ENCODE measurements at regions not wholly inside any gene's neighbourhood (a gene's known extent, or its start where the extent isn't known, plus 50 kb on each side); places are given as distances from the start of the nearest gene placed in this dataset.

GRCh38 chr18:76058146-76058545 is 436.9 kb downstream of the ZNF516 start:
- WGBS (ENCODE audit: insufficient coverage): 85% methylated on average over 5 of the region's 10 CpGs
- no peaks in the 10 kb centered on the region for H3K27me3 ChIP-seq (ENCODE audit: control insufficient read depth in 2 of 2, insufficient read depth in 2 of 2, low read length in 2 of 2)
- peaks cover 0 to 2% (median 0%) of the 10 kb centered on the region in 7 donors for H3K9me3 Mint-ChIP-seq
- H3K4me3 ChIP-seq (replicated peaks in 1 of 3; ENCODE audit: low read depth in 2 of 3, low read length in 3 of 3): no peak overlapping the region
- H3K9me3 ChIP-seq (replicated peaks in 1 of 2; ENCODE audit: control insufficient read depth in 1 of 2, insufficient read depth in 1 of 2, low read length in 2 of 2): no peaks in the 10 kb centered on the region
- H3K36me3 ChIP-seq (replicated peaks in 1 of 2; ENCODE audit: control insufficient read depth in 1 of 2, insufficient read depth in 2 of 2, low read length in 2 of 2): no peaks in the 10 kb centered on the region
- DNase-seq: no peak
- intact Hi-C loops (cut with micrococcal nuclease): no loop called here
- H3K9ac ChIP-seq (ENCODE audit: insufficient read depth, low read length, poor library complexity, severe bottlenecking): no peak overlapping the region
- no peak for TF ChIP-seq CTCF (IDR thresholded peaks at IDR 0.05)
- H3K4me3 Mint-ChIP-seq: no peak overlapping the region
- H2AFZ ChIP-seq (ENCODE audit: insufficient read depth, low read depth, low read length, poor library complexity, severe bottlenecking): no peak overlapping the region
- H3K4me1 ChIP-seq (ENCODE audit: control insufficient read depth in 1 of 2, insufficient read depth in 2 of 2, low read length in 2 of 2): no peaks in the 10 kb centered on the region
- H3K27ac Mint-ChIP-seq: no peak overlapping the region
- peaks cover 0 to 2% (median 2%) of the 10 kb centered on the region in 3 donors for H3K27me3 Mint-ChIP-seq (ENCODE audit: low read depth in 3 of 3)
- no peaks in the 10 kb centered on the region for H3K4me1 Mint-ChIP-seq
- H4K20me1 ChIP-seq (ENCODE audit: insufficient read depth, low read length): no peaks in the 10 kb centered on the region
- H3K4me2 ChIP-seq (replicated peaks; ENCODE audit: extremely low read depth, low read length, poor library complexity, severe bottlenecking): no peak overlapping the region
- H3K79me2 ChIP-seq (ENCODE audit: insufficient read depth, low read length): no peaks in the 10 kb centered on the region
- no peak overlapping the region for H3K27ac ChIP-seq (ENCODE audit: low read depth in 1 of 2, low read length in 2 of 2)
- no peaks in the 10 kb centered on the region for H3K36me3 Mint-ChIP-seq

- no peak for DNase-seq
- no peaks in the 10 kb centered on the region for H3K79me2 ChIP-seq (ENCODE audit: insufficient read depth, low read length)
- no peak overlapping the region for H3K27ac Mint-ChIP-seq
- H3K4me1 Mint-ChIP-seq: no peaks in the 10 kb centered on the region
- H3K27me3 ChIP-seq (ENCODE audit: control insufficient read depth in 2 of 2, insufficient read depth in 2 of 2, low read length in 2 of 2): no peaks in the 10 kb centered on the region
- H3K27ac ChIP-seq (ENCODE audit: low read depth in 1 of 2, low read length in 2 of 2): no peak overlapping the region
- no peak for TF ChIP-seq CTCF (IDR thresholded peaks at IDR 0.05)
- H3K4me3 ChIP-seq (replicated peaks in 1 of 3; ENCODE audit: low read depth in 2 of 3, low read length in 3 of 3): no peak overlapping the region
- no peaks in the 10 kb centered on the region for H3K36me3 ChIP-seq (replicated peaks in 1 of 2; ENCODE audit: control insufficient read depth in 1 of 2, insufficient read depth in 2 of 2, low read length in 2 of 2)
- peaks cover 0 to 3% (median 3%) of the 10 kb centered on the region in 3 donors for H3K27me3 Mint-ChIP-seq (ENCODE audit: low read depth in 3 of 3)
- 85% methylated on average over 9 of the region's 16 CpGs for WGBS (ENCODE audit: insufficient coverage)
- H3K9ac ChIP-seq (ENCODE audit: insufficient read depth, low read length, poor library complexity, severe bottlenecking): no peak overlapping the region
- H3K4me3 Mint-ChIP-seq: no peak overlapping the region
- no peaks in the 10 kb centered on the region for H3K36me3 Mint-ChIP-seq
- H3K4me2 ChIP-seq (replicated peaks; ENCODE audit: extremely low read depth, low read length, poor library complexity, severe bottlenecking): no peak overlapping the region
- no peak overlapping the region for H2AFZ ChIP-seq (ENCODE audit: insufficient read depth, low read depth, low read length, poor library complexity, severe bottlenecking)
- no peaks in the 10 kb centered on the region for H3K9me3 ChIP-seq (replicated peaks in 1 of 2; ENCODE audit: control insufficient read depth in 1 of 2, insufficient read depth in 1 of 2, low read length in 2 of 2)
- no peaks in the 10 kb centered on the region for H4K20me1 ChIP-seq (ENCODE audit: insufficient read depth, low read length)
- H3K4me1 ChIP-seq (ENCODE audit: control insufficient read depth in 1 of 2, insufficient read depth in 2 of 2, low read length in 2 of 2): no peaks in the 10 kb centered on the region
- intact Hi-C loops (cut with micrococcal nuclease): no loop called here
- peaks cover 0 to 2% (median 0%) of the 10 kb centered on the region in 7 donors for H3K9me3 Mint-ChIP-seq
Observed at GRCh38 chr18:76057386-76057785, 437.7 kb downstream of the ZNF516 start.
